PC-3 (cell line): ENCODE measurements at regions not wholly inside any gene's neighbourhood (a gene's known extent, or its start where the extent isn't known, plus 50 kb on each side); places are given as distances from the start of the nearest gene placed in this dataset.

Experiments used
- CTCF ChIP-seq: fragments of 300-600 bp; sonication (generic); conservative IDR thresholded peaks from 2 replicates; pipeline ENCODE4 v1.5.1; 2017; ENCODE audit warnings: antibody characterized with exemption, low read depth, mild to moderate bottlenecking, low read length
- EZH2phosphoT487 ChIP-seq: fragments of 300-600 bp; sonication (generic); IDR thresholded peaks from 2 replicates; pipeline ENCODE4 v1.6.1; 2018; ENCODE audit warnings: mild to moderate bottlenecking, antibody characterized with exemption, low read length, borderline replicate concordance

- TF ChIP-seq CTCF (no peak), EZH2phosphoT487 (no peak)
Observed at GRCh38 chr15:94644433-94644832, 413.1 kb downstream of the MCTP2 start.
